HG02981 (cell line): ENCODE measurements at regions not wholly inside any gene's neighbourhood (a gene's known extent, or its start where the extent isn't known, plus 50 kb on each side); places are given as distances from the start of the nearest gene placed in this dataset.
A peak's percentile ranks its signal among the peaks of the same experiment; 100 is the strongest.

Experiments used
- ATAC-seq: cut with Tn5 transposase; IDR thresholded peaks from one replicate; pipeline ENCODE4 v1.9.1; 2021; ENCODE audit warnings: mild to moderate bottlenecking, moderate library complexity; ENCODE audit not compliant: unreplicated experiment

DNA sequence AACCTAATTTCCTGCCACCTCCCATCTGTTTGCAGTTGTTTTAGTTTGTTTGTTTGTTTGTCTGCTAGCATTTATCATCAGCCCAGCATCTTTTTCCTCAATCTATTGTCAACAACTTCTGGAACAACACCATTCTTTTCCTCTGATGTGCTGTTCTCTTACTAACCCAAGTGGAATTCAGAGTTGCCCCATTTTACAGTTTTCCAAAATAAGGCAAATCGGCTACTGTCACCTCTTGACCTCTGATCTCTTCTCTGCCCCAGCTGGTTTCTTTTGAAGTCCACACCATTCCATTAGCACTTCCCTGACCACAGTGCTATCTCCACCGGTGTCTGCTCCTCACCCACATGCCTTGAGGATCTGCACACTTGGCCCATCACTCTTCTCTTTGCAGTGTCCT lies 102.4 kb downstream of the EFNB2 start:
- no peak for ATAC-seq

GRCh38 chr13:106432636-106433035 lies 102.8 kb downstream of the EFNB2 start:
- no peak for ATAC-seq

DNA sequence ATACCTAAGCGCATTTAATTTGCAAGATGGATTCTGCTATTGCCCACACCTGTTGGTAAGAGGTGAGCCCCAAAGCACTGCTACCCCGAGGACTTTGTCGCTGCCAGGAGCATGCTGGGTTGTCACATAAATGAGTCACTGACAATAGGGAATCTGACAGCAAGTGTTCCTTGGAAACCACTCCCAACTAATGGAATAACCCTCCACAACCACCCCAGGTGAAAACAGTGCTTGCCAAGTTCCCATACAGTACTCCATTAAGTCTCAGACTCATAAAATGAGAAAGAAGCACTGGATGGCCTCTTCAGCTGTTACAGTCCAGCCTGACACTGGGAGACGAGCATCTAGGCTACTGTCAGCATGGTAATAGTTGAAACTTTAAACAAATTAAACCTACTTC lies 108.6 kb downstream of the EFNB2 start:
- ATAC-seq: no peak

DNA sequence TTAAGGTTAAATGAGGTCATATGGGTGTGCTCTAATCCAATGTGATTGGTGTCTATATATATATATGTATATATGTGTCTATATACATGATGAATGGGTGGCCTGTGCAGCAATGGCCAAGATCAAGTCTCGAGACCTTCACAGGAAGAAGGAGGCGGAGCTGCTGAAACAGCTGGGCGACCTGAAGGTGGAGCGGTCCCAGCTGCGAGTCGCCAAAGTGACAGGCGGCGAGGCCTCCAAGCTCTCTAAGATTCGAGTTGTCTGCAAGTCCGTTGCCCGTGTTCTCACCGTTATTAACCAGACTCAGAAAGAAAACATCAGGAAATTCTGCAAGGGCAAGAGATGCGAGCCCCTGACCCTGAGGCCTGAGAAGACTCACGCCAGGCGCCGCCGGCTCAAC lies 109.8 kb downstream of the EFNB2 start:
- no peak for ATAC-seq

- no peak for ATAC-seq
Measured at GRCh38 chr13:106424805-106425204, 110.7 kb downstream of the EFNB2 start.

GRCh38 chr13:106423530-106423929 lies 111.9 kb downstream of the EFNB2 start:
- peak; percentile 64 for ATAC-seq

GRCh38 chr13:106418556-106418955 lies 116.9 kb downstream of the EFNB2 start:
- no peak for ATAC-seq

GRCh38 chr13:106417467-106418110 lies 117.9 kb downstream of the EFNB2 start:
- ATAC-seq: no peak

DNA sequence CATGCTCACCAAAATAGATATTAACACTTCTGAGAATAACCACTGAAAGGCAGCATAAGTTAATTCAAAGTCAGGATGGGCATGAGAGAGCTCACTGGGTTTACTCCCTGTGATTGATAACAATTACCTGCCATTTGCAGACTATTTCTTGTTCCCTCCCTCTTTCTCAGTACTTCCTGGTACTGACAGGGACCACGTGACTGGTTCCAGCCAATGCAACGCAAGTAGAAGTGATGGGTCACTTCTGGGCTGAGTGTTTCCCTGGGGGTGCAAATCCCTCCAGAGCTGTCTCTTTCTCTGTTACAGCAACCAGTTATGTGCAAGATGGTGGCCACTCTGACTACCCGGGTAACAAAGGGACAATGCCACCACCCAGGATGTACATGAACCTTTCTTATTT lies 118.8 kb downstream of the EFNB2 start:
- no peak for ATAC-seq

GRCh38 chr13:106415971-106416370 lies 119.5 kb downstream of the EFNB2 start:
- ATAC-seq: no peak

GRCh38 chr13:106415442-106415841 lies 120.0 kb downstream of the EFNB2 start:
- no peak for ATAC-seq

DNA sequence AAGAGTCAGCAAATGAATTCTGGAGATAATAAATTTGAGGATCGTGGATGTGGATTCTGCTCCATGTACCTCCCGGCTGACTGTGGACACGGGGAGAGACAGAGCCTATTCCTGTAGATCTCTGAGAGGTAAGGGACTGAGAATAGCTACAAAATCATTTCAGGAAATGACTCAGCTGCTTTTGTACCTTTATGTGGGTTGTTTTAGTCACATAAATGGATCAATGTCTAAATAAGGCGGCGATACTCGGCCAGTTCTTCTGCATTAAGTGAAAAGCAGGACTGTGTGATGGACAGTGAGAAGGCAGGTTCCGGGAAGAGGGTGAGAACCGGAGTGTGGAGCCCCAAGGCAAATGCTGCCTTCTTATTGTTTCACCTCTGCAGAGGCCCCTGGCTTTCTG lies 128.1 kb downstream of the EFNB2 start:
- no peak for ATAC-seq

DNA sequence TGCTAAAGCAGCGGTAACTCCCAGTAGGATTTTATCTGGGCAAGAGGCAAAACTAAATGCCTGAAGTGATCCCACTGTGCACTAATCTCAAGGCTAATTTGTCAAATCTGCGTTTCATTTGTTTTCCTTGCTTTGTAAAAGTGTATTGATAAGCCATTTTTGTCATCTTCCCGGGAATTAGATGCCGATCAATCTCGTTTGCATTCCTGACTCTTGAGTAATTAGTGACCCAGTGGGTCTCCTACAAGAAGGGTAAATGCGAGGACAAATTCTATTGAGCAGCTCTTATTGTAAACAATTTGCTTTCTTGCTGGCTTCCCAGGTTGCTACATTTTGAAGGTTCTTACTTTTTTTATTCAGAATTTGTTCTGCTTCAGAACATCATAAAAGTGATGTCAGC lies 129.7 kb downstream of the EFNB2 start:
- ATAC-seq: no peak

DNA sequence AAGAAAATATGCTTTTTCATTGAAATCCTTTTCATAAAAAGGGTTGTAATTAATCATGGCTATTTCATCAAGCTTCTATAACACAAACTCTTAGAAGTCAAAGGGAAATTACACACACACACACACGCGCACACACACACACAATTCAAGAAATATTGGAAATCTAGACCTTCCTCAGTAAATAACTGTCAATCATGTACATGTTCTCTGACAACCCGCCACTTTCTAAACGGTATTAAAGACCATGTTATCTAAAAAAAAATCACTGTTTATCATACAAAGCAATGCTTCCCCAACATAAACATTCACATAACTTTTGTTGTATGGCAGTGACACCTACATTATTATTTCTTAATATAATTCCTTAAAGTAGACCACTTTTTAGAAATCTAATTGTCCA lies 132.2 kb downstream of the EFNB2 start:
- ATAC-seq: no peak

DNA sequence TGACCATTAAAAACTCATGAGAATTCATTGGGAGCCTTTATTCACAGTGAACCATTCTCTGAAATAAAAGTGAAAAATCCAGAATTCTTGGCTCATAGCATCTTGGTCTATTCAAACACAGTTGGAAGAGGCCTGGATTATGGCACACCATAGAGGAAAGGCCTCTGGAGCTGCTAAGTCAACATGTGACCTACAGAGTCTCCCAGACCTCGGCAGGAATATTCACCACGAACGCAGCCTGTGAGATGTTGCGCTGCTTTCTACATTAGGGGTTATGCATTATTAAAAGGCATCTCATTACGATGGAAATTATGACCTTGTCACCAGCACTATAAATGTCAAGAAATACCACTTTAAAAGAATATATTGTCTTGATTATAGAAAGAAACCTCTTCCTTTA lies 132.6 kb downstream of the EFNB2 start:
- no peak for ATAC-seq

GRCh38 chr13:106401081-106401480 lies 134.4 kb downstream of the EFNB2 start:
- no peak for ATAC-seq

- no peak for ATAC-seq
Measured at GRCh38 chr13:106400289-106400688, 135.2 kb downstream of the EFNB2 start.

DNA sequence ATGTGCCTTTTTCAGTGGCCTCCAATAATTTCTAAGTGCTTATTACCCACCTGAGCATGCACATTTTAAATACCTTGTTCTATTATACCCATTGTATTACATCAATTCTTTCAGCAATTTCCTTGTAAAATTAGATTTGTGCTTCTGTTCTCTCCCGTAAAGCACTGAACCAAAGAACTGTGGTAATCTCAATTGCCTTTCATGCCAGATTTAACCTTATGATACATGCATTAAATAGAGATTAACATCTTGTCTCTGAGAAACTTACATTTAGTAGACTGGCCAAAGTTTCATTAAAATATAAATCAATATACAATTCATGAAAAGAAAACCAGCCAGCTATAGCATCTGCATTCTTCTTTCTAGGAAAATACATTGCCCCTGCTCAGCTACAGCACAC lies 137.2 kb downstream of the EFNB2 start:
- no peak for ATAC-seq

GRCh38 chr13:106393776-106394175 lies 141.7 kb downstream of the EFNB2 start:
- ATAC-seq: no peak

DNA sequence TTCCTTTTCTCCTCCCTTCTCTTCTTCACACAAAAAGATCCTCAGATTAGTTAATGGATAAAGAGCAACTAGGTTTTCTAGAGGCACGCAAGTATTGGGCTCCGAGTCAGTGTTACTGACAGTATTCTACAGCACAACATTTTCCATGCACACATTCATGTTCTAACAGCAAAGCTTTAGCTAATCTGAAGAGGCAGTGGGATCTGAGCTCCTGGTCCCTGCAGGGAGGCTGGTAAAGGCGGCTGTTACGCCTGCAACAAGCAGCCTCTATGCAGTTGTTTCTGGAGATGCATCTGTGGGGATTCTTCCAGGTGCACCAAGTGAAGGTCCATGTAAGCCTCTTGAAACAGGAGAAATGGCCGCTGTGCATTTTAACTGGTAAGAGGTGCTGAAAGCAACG lies 143.8 kb downstream of the EFNB2 start:
- ATAC-seq: no peak

GRCh38 chr13:106391271-106391670 lies 144.2 kb downstream of the EFNB2 start:
- no peak for ATAC-seq

DNA sequence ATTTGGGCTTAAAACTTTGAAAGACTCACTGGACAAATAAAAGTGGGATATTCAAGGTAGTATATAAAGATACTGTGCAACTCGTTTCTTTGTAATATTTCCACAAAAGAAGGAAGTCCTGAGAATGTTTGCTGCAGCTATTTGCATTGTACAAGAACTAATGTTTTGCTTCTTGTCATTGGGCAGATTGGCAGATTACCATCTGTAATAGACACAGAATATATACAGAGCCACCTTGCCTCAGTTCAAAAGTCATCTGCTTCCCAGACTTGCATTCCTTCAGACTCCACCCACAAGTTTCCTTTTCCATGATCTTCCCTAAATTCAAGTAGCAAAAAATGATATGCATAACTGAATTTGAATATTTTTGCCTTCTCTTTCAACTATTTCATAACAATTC lies 145.1 kb downstream of the EFNB2 start:
- ATAC-seq: no peak

- no peak for ATAC-seq
Measured at GRCh38 chr13:106385654-106386053, 149.8 kb downstream of the EFNB2 start.
